ENCODE measurements at regions not wholly inside any gene's neighbourhood (a gene's known extent, or its start where the extent isn't known, plus 50 kb on each side); places are given as distances from the start of the nearest gene placed in this dataset.
"Not testable (repeated sequence)": the region's sequence is repeated elsewhere in the genome, so short reads cannot be mapped to it uniquely, and the experiment has no call there.

- no peak for DNase-seq (ENCODE audit: low read depth, low spot score)
Measured at GRCh38 chr6:26258212-26258977, 106.6 kb upstream of the BTN3A2 start.

GRCh38 chr6:26260110-26260637, 104.8 kb upstream of the BTN3A2 start:
- DNase-seq (ENCODE audit: low read depth, low spot score), result no peak

- DNase-seq (ENCODE audit: low read depth, low spot score), result no peak
Measured at GRCh38 chr6:26260725-26261490, 104.1 kb upstream of the BTN3A2 start.

DNA sequence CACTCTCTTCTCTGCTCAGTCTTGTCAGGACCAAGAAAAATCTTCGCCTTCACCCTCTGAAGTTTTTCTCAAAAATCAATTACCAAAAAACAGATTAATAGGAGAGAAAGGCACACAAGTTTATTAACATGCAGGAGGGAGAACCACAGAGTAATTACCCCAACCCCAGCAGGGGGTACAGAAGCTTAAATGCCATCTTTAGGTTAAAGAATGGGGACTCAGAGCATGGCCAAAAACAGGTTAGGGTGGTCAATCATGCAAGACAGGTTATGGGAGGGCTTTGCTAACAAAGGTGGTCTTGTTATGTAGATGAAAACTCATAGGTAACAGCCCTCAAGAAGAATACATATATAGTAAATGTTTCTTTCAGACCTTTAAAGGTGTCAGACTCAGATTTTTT, 100.5 kb upstream of the BTN3A2 start:
- DNase-seq (ENCODE audit: low read depth, low spot score), result no peak

DNA sequence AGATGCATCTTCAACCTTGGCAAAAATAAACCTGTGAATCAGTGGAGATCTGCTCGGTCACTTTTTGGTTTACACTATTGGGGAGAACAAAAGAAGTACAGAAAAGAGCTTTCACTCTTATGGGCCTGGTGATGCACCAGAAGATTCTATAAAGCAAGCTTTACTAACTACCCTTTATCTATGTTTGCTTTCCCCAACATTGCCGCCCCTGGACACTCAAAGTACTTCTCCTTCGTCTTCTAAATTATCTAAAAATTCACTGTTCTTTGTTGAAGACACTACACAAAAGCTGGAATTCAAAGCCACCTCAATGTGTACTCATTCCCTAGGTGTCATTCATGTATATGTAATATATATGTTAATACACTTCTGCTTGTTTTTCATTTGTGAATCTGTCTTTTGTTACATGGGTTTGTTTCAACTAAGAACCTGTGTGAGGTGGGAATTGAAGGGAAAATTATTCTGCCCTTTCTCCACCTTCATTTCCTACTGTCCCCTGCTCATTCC, 97.9 kb upstream of the BTN3A2 start:
- no peak for DNase-seq (ENCODE audit: low read depth, low spot score)

DNA sequence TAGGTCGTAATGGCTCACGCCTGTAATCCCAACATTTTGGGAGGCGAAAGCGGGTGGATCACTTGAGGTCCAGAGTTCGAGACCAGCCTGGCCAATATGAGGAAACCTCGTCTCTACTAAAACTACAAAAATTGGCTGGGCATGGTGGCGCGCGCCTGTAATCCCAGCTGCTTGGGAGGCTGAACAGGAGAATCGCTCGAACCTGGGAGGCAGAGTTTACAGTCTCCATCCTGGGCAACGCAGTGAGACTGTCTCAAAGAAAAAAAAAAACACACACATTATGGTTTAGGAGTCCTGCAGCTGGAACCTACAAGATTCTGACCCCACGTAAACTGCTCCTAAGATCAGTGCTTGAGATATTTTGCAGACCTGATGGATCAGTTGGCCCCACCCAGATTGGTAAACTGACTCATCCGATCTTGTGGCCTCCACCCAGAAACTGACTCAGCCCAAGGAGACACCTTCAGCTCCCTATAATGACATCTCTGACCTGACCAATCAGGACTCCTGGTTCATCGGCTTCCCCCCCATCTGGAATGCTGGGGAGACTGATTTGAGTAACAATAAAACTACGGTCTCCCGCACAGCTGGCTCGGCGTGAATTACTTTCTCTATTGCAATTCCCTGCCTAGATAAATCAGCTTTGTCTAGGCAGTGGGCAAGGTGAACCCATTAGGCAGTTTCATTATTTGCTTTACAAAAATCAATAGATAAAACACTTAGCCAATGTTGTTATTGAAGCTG, 96.2 kb upstream of the BTN3A2 start:
- no peak for DNase-seq (ENCODE audit: low read depth, low spot score)

DNA sequence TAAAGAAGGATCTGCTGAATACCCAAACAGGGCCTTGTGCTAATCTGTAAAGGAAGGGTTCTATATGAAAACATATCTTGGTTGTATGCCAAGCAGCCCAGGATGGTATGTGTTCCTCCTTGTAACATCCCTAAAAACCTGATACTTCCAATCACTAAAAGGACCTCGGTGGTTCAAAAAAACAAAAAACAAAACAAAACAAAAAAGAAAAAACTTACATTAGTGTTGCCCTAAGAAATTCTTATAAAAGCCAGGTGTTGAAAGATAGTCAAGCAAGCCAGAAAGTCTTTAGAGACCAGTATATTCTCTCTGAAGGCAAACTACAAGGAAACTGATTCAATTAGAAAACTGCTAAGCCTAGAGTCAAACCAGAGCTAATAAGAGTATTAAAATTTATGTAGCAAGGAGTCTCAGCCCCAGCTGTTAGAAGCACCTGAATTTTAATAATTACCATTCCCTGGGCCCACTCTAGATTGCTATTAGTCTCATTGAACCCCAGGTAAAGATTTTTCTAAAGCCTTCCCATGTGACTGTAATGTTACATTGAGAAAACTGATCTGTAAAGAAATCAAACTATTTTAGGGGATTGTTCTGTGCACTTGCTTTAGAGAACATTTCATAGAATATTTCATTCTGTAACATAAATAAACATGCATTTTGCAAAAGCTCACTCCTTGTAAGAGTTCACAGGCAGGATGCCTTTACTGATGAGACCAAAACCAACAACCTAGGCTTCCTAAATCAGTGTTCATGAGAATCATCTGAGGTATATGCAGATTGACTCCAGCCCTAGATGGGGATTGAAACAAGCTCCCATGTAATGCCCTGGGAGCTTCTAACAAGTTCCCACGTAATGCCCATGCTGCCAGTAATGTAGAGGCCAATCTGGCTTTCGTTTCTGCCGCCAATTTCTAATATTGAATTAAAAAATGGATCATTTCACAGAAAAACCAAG, 95.2 kb upstream of the BTN3A2 start:
- DNase-seq (ENCODE audit: low read depth, low spot score), result no peak

GRCh38 chr6:26270486-26270861, 94.5 kb upstream of the BTN3A2 start:
- DNase-seq (ENCODE audit: low read depth, low spot score), result no peak

DNA sequence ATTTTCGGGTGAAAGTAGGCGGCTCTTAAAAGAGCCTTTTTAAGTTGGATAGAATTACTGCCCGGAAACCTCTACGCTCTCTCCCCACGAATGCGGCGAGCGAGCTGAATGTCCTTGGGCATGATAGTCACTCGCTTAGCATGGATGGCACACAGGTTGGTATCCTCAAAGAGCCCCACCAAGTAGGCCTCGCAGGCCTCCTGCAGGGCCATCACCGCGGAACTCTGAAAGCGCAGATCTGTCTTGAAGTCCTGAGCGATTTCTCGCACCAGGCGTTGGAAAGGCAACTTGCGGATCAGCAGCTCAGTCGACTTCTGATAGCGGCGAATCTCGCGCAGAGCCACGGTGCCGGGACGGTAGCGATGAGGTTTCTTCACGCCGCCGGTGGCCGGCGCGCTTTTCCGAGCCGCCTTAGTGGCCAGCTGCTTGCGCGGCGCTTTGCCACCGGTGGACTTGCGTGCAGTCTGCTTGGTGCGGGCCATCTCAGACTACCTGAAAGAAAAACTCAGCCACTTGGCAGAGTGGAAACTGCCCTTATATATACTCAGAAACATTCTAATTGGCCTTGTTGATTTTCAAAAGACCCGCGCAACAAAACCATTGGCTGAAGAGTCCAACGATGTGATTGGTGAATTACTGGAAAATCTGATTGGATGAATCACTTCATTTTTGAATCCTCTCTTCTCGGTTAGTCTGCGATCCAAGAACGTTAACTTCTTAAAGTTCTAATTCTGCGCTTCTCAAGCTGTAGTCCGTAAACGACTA, 93.9 kb upstream of the BTN3A2 start:
- DNase-seq (ENCODE audit: low read depth, low spot score), result peak; percentile 54

- DNase-seq (ENCODE audit: low read depth, low spot score), result no peak
Measured at GRCh38 chr6:26271668-26272024, 93.4 kb upstream of the BTN3A2 start.

- DNase-seq (ENCODE audit: low read depth, low spot score), result no peak
Measured at GRCh38 chr6:26272171-26272637, 92.8 kb upstream of the BTN3A2 start.

- DNase-seq (ENCODE audit: low read depth, low spot score), result no peak
Measured at GRCh38 chr6:26273673-26274588, 91.1 kb upstream of the BTN3A2 start.

GRCh38 chr6:26275663-26276062, 89.3 kb upstream of the BTN3A2 start:
- no peak for DNase-seq (ENCODE audit: low read depth, low spot score)

- no peak for DNase-seq (ENCODE audit: low read depth, low spot score)
Measured at GRCh38 chr6:26276841-26277648, 88.0 kb upstream of the BTN3A2 start.

DNA sequence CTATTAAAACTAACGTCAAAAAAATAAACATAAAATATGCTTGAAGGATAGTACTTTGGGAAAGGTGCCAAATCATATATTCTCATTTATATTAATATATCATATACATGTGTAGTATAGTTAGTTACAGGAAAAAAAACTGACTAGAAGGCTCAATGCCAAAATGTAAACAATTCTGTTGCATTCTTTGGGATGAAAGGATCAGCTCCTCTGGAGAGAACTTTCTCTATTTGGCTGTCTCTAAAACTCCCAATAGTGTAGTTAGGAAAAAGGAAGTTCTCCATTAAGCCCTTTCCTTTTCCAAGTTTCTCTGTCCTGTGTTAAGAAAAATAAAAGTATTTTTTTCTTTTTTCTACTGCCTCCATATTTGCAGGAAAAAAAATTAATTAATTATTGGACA, 86.5 kb upstream of the BTN3A2 start:
- DNase-seq (ENCODE audit: low read depth, low spot score), result no peak

DNA sequence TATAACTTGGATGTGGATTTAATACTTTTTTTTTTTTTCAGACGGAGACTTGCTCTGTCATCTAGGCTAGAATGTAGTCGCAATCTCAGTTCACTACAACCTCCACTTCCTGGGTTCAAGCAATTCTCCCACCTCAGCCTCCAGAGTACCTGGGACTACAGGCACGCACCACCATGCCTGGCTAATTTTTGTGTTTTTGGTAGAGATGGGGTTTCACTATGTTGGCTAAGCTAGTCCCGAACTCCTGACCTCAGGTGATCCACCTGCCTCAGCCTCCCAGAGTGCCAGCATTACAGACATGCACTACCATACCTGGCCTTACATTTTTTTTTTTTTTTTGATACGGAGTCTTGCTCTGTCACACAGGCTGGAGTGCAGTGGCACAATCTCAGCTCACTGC, 85.6 kb upstream of the BTN3A2 start:
- DNase-seq (ENCODE audit: low read depth, low spot score), result not testable (repeated sequence)

GRCh38 chr6:26280407-26280806, 84.6 kb upstream of the BTN3A2 start:
- DNase-seq (ENCODE audit: low read depth, low spot score), result no peak

DNA sequence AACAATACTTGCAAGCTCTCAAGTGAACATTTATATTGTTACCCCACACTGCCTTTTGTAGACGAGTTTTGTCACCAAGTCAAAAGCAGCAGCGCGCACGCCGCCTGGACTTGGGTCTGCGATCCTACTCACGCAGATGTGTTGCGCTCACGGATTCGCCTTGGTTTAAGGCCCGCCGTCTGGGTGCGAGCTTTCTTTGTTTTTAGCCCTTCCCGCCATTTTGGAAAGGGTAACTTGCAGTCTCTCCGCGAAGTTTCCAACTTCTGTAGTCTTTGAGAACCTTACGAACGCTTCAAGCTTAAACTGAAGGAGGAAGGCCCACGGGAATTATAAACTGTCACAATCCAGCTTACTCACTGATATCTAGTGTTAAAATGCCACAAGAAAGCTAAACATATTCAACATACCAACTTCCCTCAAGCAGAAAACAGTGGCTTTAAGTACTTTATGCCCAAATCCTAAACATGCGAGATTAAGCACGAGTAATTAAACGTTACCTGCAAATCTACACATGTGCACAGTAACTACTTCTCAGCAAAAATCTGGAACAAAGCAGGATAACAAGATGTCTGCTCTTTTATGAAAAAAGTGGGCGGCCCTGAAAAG, 80.4 kb upstream of the BTN3A2 start:
- no peak for DNase-seq (ENCODE audit: low read depth, low spot score)

All from brain pericyte (primary cell).